GM12874 (cell line): ENCODE measurements at regions not wholly inside any gene's neighbourhood (a gene's known extent, or its start where the extent isn't known, plus 50 kb on each side); places are given as distances from the start of the nearest gene placed in this dataset.

Experiments used
- CTCF ChIP-seq: IDR thresholded peaks from 2 replicates; pipeline ENCODE4 v1.5.1; 2011; ENCODE audit warnings: low read depth, mild to moderate bottlenecking, control low read depth, low read length, moderate library complexity; ENCODE audit not compliant: insufficient read depth

DNA sequence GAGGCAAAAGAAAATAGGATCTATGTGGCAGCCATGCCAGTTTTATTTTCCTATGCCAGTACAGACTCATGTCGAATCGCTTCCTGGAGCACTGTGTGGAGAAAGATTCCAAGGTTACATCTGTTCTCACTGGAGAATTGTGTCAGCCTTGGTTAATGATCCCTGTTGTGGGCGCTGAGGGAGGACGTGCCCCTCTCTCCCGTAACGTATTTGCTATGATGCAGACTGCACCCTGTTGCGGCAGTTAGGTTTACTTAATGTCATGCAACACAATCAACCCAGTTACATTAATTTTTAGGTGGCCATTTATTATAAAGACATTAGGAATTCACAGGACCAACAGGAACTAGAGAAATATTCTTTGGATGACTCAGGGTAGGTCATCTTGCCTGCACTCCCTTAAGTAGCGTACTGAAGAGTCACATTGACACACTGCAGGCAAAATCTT lies 892.9 kb downstream of the EFNB2 start:
- TF ChIP-seq CTCF = no peak

DNA sequence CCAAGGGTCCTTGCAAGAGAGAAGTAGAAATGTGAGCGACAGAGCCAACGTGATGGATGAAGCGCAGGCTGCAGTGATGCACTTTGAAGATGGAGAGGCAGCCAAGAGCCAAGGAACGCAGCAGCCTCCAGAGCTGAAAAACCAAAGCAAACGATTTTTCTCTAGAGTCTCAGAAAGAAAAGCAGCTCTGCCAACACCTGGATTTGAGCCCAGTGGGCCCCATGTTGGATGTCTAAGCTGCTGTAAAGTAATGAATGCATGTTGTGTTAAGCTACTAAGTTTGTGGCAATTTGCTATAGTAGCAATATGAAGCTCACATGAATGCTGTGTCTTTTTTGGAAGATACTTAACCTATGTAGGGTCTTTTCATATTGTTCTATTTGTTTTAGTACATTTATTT lies 894.3 kb downstream of the EFNB2 start:
- no peak for TF ChIP-seq CTCF

DNA sequence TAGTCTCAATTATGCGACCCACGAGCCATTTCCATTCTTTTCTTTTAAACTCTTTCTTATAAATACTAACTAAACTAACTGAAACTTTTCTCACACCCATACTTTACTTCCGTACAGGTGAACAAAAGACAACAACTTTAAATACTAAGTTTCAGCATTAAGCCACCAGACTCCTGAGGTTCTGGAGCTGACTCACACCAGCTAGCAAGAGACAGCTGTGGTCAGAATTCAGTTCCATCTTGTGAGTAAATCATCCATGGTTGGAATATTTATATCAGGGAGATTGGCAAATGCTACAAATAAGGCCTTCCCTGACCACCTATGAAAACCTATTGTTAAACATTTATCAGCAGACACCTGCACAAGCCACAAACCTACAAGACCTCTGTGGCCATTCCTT lies 897.0 kb downstream of the EFNB2 start:
- no peak for TF ChIP-seq CTCF

- no peak for TF ChIP-seq CTCF
Measured at GRCh38 chr13:105634059-105634458, 901.4 kb downstream of the EFNB2 start.

DNA sequence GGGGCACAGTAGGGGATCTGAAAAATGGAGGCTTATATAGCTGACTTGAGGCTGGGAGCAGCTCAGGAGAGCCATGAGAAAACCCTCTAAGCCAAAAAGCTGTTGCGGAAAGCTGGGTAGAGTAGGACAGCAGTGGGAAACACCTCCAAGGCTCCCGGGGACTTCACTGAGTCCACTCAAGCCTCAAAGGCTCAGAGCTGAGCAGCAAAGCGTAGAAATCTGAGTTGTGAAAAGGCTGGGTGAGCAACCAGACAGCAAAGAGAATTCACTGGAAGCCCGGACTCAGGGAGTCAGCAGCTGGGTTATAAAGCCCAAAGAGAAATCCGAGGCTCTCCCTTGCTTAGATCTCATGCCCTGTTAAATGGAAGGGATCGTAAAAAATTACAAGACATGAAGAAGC lies 905.0 kb downstream of the EFNB2 start:
- TF ChIP-seq CTCF = no peak

DNA sequence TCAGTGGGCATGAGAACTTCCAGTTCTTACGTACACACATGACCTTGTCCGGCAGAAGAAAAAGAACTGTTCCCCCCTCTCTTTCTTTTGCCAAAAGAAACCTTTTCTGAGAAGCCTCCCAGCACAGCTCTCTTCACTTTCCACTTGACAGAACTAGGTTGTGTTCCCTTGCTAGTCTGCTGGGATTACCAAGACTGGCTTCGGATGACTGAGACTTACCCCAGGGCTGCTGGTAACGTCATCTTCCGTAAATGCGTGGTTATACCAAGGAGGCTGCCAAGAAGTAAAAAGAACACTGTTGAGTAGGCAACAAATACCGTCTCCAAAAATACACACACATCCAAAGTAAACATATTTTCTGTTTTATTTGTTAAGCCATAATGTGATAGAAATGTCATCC lies 908.2 kb downstream of the EFNB2 start:
- TF ChIP-seq CTCF = no peak

DNA sequence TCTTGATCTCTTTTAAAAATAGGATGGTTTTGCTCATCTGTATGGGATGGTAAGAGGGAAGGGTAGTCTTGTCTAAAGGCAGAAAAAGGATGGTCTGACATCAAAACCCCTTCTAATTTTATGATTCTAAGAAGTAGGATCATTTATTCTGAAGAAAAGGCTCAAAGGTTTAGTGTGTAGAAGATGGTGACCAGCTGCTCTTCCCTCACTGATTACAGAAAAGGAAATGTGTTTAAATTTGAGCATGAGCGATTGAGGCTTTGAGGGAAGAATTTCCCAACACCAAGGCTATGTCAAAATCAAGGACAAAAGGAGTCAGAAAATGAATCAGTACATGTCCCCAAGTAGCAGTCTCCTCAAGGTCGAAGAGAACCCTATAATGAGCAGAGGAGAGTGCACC lies 909.8 kb downstream of the EFNB2 start:
- TF ChIP-seq CTCF = no peak
